D721Med (cell line): ENCODE measurements at regions not wholly inside any gene's neighbourhood (a gene's known extent, or its start where the extent isn't known, plus 50 kb on each side); places are given as distances from the start of the nearest gene placed in this dataset.

Source experiments
- DNase-seq: peaks from one replicate; pipeline ENCODE4 v3.0.0; 2011; ENCODE audit warnings: low spot score; ENCODE audit not compliant: insufficient read length
- FAIRE-seq: peaks from 2 replicates; lab custom pipeline; 2011; peaks lifted over from hg19 to GRCh38; lab: Jason Lieb, UNC
- CTCF ChIP-seq: IDR thresholded peaks from 2 replicates; pipeline ENCODE4 v1.5.1; 2012; ENCODE audit warnings: mild to moderate bottlenecking, control low read depth; ENCODE audit not compliant: insufficient read depth; ENCODE audit errors: missing control alignments

DNA sequence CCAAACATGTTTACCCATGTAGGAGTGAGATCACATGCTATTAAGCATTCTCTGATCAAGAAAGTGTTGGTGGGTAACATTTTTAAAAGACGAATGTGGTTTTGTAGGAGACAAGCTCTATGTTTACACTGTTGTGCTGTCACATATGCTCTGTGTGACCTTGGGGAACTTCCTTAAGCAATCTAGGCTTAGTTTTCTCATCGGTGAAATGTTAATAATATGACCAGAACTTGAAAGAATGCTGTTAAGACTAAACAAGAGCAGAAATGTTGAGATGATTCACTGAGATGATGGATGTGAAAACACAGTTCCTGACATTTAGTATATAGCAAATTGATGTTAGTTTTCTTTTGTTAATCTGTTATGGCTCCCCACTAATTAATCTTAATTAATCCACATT lies 860.9 kb upstream of the CNTNAP5 start:
- FAIRE-seq = no peak
- no peak for DNase-seq
- TF ChIP-seq CTCF = no peak

GRCh38 chr2:123165616-123166015 lies 859.5 kb upstream of the CNTNAP5 start:
- DNase-seq (no peak), FAIRE-seq (no peak)
- TF ChIP-seq CTCF = no peak

DNA sequence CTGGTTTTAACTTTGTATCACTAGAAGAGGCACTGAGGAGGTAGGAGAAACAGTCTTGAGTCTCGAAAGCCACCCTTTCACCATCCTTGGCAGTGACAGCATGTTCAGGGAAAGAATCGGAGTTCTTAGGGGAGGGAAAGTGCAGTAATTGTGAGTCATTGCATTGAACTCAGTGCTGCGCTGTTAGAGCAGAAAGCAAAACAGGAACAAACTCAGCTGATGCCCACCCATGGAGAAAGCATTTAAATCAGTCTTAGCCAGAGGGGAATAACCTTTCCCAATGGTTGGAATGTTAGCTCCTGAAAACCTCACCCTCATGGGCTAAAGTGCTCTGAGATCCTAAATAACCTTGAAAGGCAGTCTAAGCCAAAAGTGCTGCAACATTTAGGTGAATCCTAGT lies 845.6 kb upstream of the CNTNAP5 start:
- no peak for DNase-seq
- no peak for TF ChIP-seq CTCF
- no peak for FAIRE-seq

GRCh38 chr2:123195957-123196356 lies 829.1 kb upstream of the CNTNAP5 start:
- DNase-seq = no peak
- TF ChIP-seq CTCF = no peak
- FAIRE-seq = no peak

DNA sequence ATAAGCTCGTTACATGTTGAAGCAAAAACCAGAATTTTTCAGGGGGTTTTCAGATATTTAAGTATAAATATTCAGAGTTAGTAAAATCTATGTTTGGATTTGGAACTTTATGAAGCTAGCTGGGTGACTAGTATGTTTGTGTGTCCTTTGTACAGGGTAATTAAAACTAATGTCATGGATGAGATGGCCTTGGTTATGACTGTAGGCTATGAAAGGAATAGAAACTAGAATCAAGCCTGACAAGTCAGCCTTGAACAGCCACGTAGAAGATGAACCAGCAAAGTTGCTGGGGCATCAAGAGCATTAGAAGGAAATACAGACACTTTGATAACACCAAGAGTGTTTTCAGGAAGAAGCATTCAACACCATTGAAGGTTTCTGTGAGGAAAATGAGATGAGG lies 825.1 kb upstream of the CNTNAP5 start:
- FAIRE-seq = no peak
- DNase-seq = no peak
- no peak for TF ChIP-seq CTCF

DNA sequence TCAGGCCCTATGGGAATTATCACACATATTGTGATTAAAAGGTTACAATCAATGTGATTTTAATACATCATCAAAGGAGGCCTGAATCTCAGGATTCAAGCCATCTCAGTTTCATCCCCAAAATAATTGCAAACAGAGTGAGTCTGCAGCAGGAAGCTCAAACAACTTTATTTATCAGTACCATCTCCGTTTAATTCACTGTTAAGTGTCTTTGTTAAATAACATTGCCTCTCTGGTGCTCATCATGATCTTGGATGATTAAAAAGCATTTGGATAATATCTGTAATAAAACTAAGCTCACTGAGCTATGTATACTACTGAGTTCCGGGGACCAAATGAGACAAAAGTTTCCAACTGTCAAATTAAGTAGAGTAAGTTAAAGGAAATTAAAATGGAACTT lies 817.8 kb upstream of the CNTNAP5 start:
- no peak for DNase-seq
- no peak for TF ChIP-seq CTCF
- FAIRE-seq = no peak

- DNase-seq (no peak), FAIRE-seq (no peak)
- no peak for TF ChIP-seq CTCF
Measured at GRCh38 chr2:123209202-123209601, 815.9 kb upstream of the CNTNAP5 start.
